Stimulated activated CD8-positive, alpha-beta memory T cell treated with anti-CD3 and anti-CD28 coated beads, Interleukin-7, amount 100 ng/mL, for 48 hours (primary cell): ENCODE measurements at regions not wholly inside any gene's neighbourhood (a gene's known extent, or its start where the extent isn't known, plus 50 kb on each side); places are given as distances from the start of the nearest gene placed in this dataset.

Source experiments
- DNase-seq, 2 donors: peaks; one replicate each; pipeline ENCODE4 v3.0.0-alpha.2; 2020; ENCODE audit warnings: low read depth in 1 of 2; ENCODE audit errors: extremely low read depth in 1 of 2

GRCh38 chr6:163834226-163834970, 419.9 kb downstream of the QKI start:
- no peak for DNase-seq

GRCh38 chr6:163831736-163832135, 417.2 kb downstream of the QKI start:
- no peak for DNase-seq

DNA sequence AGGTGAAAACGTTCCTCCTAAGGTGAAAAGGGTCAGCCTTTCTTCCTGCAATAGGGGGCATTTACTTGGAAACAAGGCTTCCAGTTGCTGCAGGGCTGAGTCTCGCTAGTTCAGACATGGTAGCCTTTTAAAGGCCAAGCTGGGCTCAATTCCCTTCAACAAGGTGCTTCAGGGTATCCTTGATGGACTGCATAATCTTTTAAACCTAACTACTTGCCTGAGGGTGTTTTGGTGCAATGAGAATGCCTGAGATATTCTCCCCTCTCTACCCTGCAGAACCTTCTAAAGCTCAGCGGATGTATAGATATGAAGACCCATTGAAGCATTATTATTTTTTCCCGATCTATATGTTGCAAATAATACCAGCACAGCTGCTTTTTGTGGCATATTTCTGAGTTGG, 416.1 kb downstream of the QKI start:
- no peak for DNase-seq

DNA sequence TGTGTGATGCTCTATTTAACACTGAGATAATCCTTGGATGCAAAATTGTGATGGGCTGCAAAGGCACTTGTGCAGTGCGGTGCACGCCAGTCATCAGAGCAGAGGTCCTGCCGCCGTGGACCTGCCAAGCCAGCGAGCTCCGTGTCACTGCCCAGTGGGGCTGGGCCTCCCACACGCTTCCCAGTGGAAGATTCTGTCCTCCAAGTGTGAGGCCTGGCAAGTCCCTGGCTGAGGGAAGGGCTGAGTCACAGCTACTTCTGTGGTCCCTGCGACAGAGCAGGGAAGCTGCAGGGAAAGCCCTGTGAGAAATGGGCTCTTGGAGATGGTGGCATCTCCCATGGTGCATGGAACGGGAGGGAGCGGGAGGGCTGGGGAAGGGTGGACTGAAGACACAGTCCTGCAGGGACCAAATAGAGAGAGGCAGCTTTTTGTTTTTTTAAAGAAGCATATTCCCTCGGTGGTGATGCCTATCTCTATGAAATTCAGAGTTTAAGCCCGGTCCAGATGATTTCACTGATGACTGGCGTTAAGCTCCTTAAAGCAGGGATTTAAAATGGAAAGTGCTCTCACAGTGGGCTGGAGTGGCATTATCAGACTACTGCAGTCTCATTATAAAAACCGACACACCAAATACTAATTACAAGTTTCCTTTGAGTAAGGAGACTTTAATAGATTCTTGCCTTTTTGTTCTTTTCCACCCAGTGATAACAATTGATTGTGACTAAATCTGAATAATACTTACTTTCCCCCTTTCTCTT, 413.7 kb downstream of the QKI start:
- no peak for DNase-seq

GRCh38 chr6:163827143-163827542, 412.6 kb downstream of the QKI start:
- no peak for DNase-seq

- no peak for DNase-seq
Measured at GRCh38 chr6:163826629-163827028, 412.1 kb downstream of the QKI start.

DNA sequence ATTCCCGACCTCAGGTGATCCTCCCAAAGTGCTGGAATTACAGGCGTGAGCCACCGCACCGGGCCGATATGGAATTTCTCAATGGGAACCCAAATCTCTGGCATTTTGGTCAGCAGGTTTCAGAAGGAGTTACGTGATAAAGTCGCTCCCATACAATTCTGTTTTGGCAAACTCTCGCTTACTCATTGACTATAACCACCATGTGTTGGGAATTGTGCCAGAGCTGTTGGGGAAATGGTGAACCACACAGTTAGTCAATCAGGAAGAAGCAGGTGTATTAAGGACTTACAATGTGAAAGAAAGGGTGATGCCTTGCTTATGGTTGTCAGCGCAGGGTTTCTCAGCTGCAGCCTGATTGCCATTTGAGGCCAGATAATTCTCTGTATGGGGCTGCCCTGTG, 410.5 kb downstream of the QKI start:
- no peak for DNase-seq

- no peak for DNase-seq
Measured at GRCh38 chr6:163823577-163823976, 409.1 kb downstream of the QKI start.

DNA sequence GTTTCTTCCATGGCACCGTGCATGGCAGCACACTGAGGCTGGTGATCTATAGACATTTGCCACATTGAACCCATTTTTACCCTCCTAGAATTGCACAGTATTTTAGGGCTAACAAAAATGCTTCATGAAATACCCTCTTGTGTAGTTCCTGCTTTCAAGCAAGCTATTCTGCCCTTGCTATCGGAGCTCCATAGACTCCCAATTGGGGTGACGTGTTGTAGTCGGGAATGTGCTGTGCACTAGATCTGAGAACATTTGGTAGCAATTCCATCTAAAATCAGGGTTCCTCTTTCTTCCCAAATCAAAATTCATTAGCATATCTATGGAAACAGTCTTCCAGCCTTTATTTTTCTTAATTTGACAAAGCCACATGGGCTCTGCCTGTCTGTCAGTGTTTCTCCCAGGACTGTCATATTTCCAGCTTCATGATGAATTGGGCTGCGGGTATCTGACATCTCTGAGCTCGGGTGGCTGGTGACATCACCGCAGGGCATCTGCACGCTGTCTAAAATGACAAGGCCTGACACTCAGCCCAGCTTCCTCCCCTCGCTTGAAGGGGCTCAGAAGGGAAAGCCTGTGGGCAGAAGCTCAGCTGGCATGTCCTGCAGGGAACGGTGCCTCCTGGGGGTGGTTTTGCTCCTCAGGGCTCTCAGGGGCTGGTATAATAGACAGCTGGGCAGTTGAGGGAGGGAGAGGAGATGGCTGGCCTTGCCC, 406.4 kb downstream of the QKI start:
- DNase-seq: no peak

DNA sequence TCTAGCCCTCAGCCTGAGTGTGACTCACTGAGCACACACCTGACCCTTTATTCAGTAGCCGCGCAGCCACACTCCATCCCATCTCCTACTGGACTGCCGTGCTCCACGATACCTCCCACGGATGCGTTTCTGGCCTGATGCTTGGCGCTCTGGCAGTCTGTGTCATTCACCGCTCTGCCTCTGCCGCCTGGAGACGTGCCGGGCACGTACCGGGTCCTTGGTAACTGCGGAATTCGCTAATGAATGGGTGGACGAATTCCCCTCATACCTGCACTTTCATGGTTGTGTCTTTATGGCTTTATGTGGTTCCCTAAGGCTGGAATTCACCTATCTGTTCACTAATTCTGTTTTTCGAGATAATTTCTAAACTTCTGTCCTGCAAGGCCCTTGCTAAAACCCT, 405.7 kb downstream of the QKI start:
- no peak for DNase-seq

- no peak for DNase-seq
Measured at GRCh38 chr6:163818719-163819118, 404.2 kb downstream of the QKI start.

GRCh38 chr6:163816441-163816840, 401.9 kb downstream of the QKI start:
- DNase-seq: no peak

GRCh38 chr6:163815796-163816195, 401.3 kb downstream of the QKI start:
- DNase-seq: no peak

DNA sequence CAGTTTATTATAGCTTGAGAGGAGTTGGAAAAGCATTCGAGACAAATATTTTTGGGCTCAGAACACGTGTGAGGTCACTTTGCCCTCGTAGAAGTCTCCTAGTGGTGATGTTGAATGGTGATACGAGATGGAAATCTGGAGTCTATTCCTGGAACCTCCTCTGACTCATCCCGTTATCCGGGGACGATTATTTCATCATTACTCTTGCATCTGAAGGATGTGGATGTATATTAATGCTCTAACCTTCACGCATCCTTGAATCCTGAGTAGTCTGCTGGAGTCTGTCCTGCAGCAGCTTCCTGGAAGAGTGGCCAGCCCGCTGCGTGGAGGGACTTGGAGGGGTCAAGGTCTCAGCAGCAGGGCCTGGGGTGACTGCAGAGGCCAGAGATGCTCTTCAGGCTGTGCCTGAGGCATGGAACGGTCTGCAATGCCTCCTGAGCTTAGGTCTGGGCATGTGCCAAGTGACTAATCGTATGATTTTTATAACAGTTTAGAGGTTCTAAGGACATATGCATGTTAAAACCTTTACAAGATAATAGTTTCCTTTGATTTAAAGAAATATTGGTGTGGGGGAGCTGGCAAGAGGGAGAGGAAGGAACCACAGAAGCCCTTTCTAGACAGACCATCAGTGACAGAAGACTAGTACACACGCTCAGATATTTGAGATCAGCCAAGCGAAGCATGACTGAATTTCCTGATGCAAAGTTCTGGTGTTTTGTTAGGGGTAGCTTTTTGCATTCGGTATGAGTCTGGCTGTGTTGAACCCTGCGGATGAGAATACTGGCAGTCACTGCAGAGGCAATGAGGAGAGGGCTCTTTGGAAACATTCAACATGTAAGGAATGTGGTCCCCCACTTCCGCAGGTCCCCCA, 400.2 kb downstream of the QKI start:
- no peak for DNase-seq

DNA sequence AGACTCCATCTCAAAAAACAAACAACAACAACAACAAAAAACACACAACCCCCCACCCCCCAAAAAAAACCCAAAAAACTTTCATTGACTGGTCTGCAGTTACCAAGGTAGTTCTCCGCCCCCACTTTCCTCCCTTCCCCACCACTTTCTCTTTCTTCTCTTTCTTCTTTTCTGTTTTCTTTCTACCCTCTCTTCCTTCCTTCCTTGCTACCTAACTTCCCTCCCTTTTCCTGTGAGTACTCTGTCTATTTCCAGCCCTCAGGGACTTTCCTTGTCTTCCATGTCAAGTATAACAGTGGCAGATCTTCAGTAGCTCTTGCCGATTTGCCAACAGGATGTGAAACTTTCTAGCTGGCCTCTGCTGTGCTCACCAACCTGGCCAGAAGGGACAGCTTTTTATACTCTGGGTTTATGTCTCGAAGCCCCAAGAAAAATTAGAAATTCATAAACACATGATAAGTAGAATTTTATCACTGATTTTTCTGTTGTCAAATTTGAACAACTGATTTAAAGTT, 399.5 kb downstream of the QKI start:
- no peak for DNase-seq

DNA sequence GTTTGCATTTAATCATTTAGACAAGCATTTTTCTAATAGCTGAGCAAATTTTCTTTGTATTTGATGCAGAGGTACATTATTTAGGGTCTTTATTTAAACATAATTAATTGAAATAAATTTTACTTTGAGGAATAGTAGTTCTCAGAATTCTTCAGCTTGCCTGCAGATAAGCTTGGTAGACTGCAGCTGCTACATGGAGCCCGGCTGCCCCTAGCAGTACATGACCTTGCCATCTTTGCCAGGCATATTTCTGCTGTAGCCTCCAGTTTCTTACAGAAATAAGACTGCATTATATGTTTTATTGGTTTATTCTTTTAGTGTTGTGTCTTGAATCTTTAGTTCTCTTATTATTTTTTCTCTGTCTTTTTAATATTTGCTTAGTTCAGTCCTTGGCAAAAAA, 396.8 kb downstream of the QKI start:
- DNase-seq: no peak

GRCh38 chr6:163809364-163809763, 394.8 kb downstream of the QKI start:
- DNase-seq: no peak

DNA sequence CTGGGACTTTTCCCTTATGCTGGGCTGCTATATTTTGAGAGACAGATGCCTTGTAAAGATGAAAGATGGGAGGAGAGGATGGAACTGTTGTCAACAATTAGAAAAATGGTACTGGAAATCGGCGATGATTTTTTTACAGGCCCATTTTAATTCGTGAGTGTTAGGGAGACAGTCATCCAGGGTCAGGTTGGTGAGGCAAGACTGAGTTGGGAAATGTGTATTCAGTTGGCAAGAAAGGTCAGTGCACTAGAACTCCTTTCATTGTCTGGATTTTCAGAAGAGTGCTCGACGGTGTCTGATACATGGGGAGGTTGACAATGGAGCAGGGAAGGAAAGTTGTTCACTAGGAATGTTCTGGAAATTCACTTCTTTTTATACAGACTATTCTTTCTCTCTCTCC, 394.4 kb downstream of the QKI start:
- no peak for DNase-seq

GRCh38 chr6:163808231-163808630, 393.7 kb downstream of the QKI start:
- DNase-seq: no peak

DNA sequence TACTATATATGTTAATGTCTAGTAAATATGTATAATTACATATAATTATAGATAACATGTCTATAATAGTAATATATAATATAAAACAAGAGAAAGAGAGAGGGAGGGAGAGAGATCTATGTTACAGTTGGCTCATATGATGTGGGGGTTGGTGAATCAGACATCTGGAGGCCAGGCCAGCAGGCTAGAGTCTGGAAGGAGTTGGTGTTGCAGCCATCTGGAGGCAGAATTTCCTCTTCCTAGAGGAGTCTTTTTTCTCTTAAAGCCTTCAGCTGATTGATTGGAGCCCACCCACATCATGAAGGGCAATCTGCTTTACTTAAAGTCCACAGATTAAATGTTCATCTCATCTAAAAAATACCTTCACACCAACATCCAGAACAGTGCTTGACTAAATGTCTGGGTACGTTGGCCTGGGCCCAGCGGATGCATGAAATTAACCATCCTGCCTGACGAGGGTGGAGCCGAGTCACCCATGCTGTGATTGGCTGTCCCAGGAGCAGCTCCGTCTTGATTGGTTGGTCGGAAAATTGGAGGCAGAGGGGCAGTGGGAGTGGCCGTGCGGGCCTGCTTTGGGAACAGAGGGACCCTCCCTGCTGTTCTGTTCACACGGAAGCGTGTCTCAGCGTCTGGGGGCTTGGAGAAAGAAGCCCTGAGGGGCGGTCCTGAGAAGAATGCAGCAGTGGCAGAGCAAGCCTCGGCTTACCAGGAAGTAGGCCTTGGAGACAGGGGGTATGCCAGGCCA, 392.4 kb downstream of the QKI start:
- DNase-seq: no peak
